K562 (cell line): ENCODE measurements at regions not wholly inside any gene's neighbourhood (a gene's known extent, or its start where the extent isn't known, plus 50 kb on each side); places are given as distances from the start of the nearest gene placed in this dataset.

Source experiments
- ATAC-seq: fragments of 200-7000 bp; cut with Tn5 transposase; 3 replicates; pipeline ENCODE4 v1.9.1; 2020; ENCODE audit warnings: moderate library complexity
- BruUV-seq: library from RNA; stranded (reverse); fragments of 400-500 nt; replicated peaks from 2 replicates; lab custom pipeline; 2021; lab: Mats Ljungman, UMichigan
- CTCF ChIA-PET: fragments of 300-600 bp; formaldehyde crosslinking; extraction: SDS; loops from one replicate; lab custom pipeline; 2021; ENCODE audit warnings: low intra/inter-chr PET ratio; lab: Yijun Ruan, JAX
- POLR2A ChIA-PET: fragments of 300-600, 350-650 bp; sonication (Branson Sonifier 250); formaldehyde crosslinking; extraction: SDS; loops from one replicate; lab custom pipeline; 2021; ENCODE audit warnings: antibody characterized with exemption, inconsistent platforms; lab: Yijun Ruan, JAX
- DNase-seq, 4 experiments: peaks; one replicate each; pipeline versions ENCODE4 v3.0.0 to v3.0.0-alpha.2; 2011 to 2018; ENCODE audit warnings: low spot score in 3 of 4, mixed read lengths in 3 of 4; ENCODE audit errors: extremely low read depth in 1 of 4
- FAIRE-seq: peaks from 2 replicates; lab custom pipeline; 2011; peaks lifted over from hg19 to GRCh38; lab: Jason Lieb, UNC
- H2AFZ ChIP-seq: 2 replicates; pipeline ENCODE4 v1.6.0; 2011; ENCODE audit warnings: low read depth, low read length, control low read depth, inconsistent platforms
- H3K27ac ChIP-seq: fragments of 200-600 bp; 3 replicates; pipeline ENCODE4 v1.8.0; 2011; ENCODE audit warnings: low read depth, mild to moderate bottlenecking, control low read depth, inconsistent platforms, low read length, moderate library complexity, mixed read lengths; ENCODE audit errors: extremely low read depth
- H3K27me3 ChIP-seq, 2 experiments: fragments of 300-600 bp in 1 of 2; 2 replicates in 1 of 2; 3 replicates in 1 of 2; pipeline versions ENCODE4 v1.6.0 to v1.8.0; 2011; ENCODE audit warnings: inconsistent platforms in 2 of 2, low read length in 2 of 2, mild to moderate bottlenecking in 1 of 2, mixed read lengths in 1 of 2, moderate library complexity in 1 of 2; ENCODE audit not compliant: control insufficient read depth in 2 of 2, insufficient read depth in 2 of 2
- H3K36me3 ChIP-seq: fragments of 300-600 bp; 3 replicates; pipeline ENCODE4 v1.8.0; 2011; ENCODE audit warnings: mild to moderate bottlenecking, low read length, inconsistent platforms; ENCODE audit not compliant: control insufficient read depth, insufficient read depth
- H3K4me1 ChIP-seq, 2 experiments: fragments of 200-600 bp in 1 of 2; replicated peaks in 1 of 2; 2 replicates in 1 of 2; 3 replicates in 1 of 2; pipeline versions ENCODE4 v1.5.1 to v1.8.0; 2011; ENCODE audit warnings: inconsistent platforms in 2 of 2, low read length in 2 of 2, mild to moderate bottlenecking in 1 of 2, mixed read lengths in 1 of 2, moderate library complexity in 1 of 2; ENCODE audit not compliant: control insufficient read depth in 2 of 2, insufficient read depth in 2 of 2
- H3K4me2 ChIP-seq: 2 replicates; pipeline ENCODE4 v1.6.1; 2011; ENCODE audit warnings: low read length, control low read depth, inconsistent platforms, mixed read lengths; ENCODE audit not compliant: insufficient read depth
- H3K4me3 ChIP-seq: fragments of 200-600 bp; sonication (generic), shearing (Covaris generic); 2 replicates; pipeline ENCODE4 v1.5.1; 2016; ENCODE audit warnings: control low read depth, inconsistent platforms
- H3K79me2 ChIP-seq: fragments of 200-600 bp; 3 replicates; pipeline ENCODE4 v1.8.0; 2011; ENCODE audit warnings: low read length, inconsistent platforms; ENCODE audit not compliant: control insufficient read depth, insufficient read depth
- H3K9ac ChIP-seq, 2 experiments: 2 replicates each; pipeline versions ENCODE4 v1.6.0 to v1.6.1; 2011; ENCODE audit warnings: low read depth in 2 of 2, low read length in 2 of 2, control low read depth in 1 of 2, inconsistent platforms in 1 of 2, mild to moderate bottlenecking in 1 of 2, mixed read lengths in 1 of 2; ENCODE audit not compliant: insufficient read depth in 1 of 2
- H3K9me1 ChIP-seq: one replicate; pipeline ENCODE4 v1.6.0; 2011; ENCODE audit warnings: inconsistent platforms, mild to moderate bottlenecking, low read length, moderate library complexity; ENCODE audit not compliant: control insufficient read depth, insufficient read depth
- H3K9me3 ChIP-seq: replicated peaks from 2 replicates; pipeline ENCODE4 v1.5.1; 2011; ENCODE audit warnings: low read depth, low read length, inconsistent platforms; ENCODE audit not compliant: control insufficient read depth, insufficient read depth
- H4K20me1 ChIP-seq: replicated peaks from 2 replicates; pipeline ENCODE4 v1.6.1; 2011; ENCODE audit warnings: low read length, inconsistent platforms, mixed read lengths; ENCODE audit not compliant: control insufficient read depth, insufficient read depth
- GTF2E2 ChIP-seq: fragments of 200-800 bp; sonication (Bioruptor generic); IDR thresholded peaks from 2 replicates; pipeline ENCODE4 v1.6.1; 2016; ENCODE audit warnings: missing genetic modification characterization, missing compliant biosample characterization
- KAT7 ChIP-seq: sonication (generic); formaldehyde crosslinking; IDR thresholded peaks from 2 replicates; pipeline ENCODE4 v1.8.0; 2022; ENCODE audit warnings: missing genetic modification reagents, mild to moderate bottlenecking, borderline replicate concordance
- SAFB2 ChIP-seq: fragments of 200-400 bp; formaldehyde crosslinking; IDR thresholded peaks from 2 replicates; pipeline ENCODE4 v1.6.1; 2018; ENCODE audit warnings: borderline replicate concordance, low read length, low read depth, moderate library complexity; ENCODE audit not compliant: severe bottlenecking
- SMC3 ChIP-seq: conservative IDR thresholded peaks from 2 replicates; pipeline ENCODE4 v1.6.1; 2011; ENCODE audit warnings: low read depth, low read length, improper control_type of control experiment; ENCODE audit not compliant: insufficient read depth
- TEAD2 ChIP-seq: fragments of 450-650 bp; IDR thresholded peaks from 2 replicates; pipeline ENCODE4 v1.6.1; 2016; ENCODE audit warnings: missing genetic modification characterization, control low read depth, missing compliant biosample characterization
- ZBTB34 ChIP-seq: fragments of 250-450 bp; sonication (Bioruptor Pico); IDR thresholded peaks from 2 replicates; pipeline ENCODE4 v1.8.0; 2021; ENCODE audit warnings: mild to moderate bottlenecking, moderate library complexity
- WGBS: fragments of 100-300 bp; shearing (Covaris generic); methylation state at CpG from one replicate; pipeline ENCODE4 v1.1.6; 2016; ENCODE audit warnings: low coverage, mixed read lengths; ENCODE audit not compliant: insufficient coverage; ENCODE audit errors: missing lambda C conversion rate; 5-methylcytosine and 5-hydroxymethylcytosine counted together
- in situ Hi-C: fragments of 300-500 bp; cut with MboI; formaldehyde crosslinking; loops from 4 replicates; pipeline ENCODE4 v1.15.0; 2018; ENCODE audit warnings: inconsistent platforms, mixed read lengths
- intact Hi-C: fragments of 100-400 bp; cut with micrococcal nuclease; formaldehyde crosslinking; loops from 2 replicates; pipeline ENCODE4 v1.14.2; 2022

GRCh38 chr6:45815466-45816125, 200.1 kb downstream of the CLIC5 start:
- TF ChIP-seq ZBTB34 (CRISPR knock-in tag) (no peak), GTF2E2 (no peak), KAT7 (CRISPR knock-in tag) (no peak), SAFB2 (no peak), TEAD2 (tag) (no peak), SMC3 (no peak)
- Histone ChIP-seq H3K27me3 (peaks cover 4 to 9% of the 10 kb centered on the region in 2 experiments; a peak in 3 of 5 replicates), H3K27ac (no peak overlapping the region), H3K79me2 (no peaks in the 10 kb centered on the region), H3K4me3 (no peak overlapping the region), H3K4me1 (no peaks in the 10 kb centered on the region), H3K36me3 (no peaks in the 10 kb centered on the region), H3K9me1 (no peaks in the 10 kb centered on the region), H3K4me2 (no peak overlapping the region), H3K9me3 (no peaks in the 10 kb centered on the region), H3K9ac (no peak overlapping the region), H4K20me1 (no peaks in the 10 kb centered on the region), H2AFZ (no peak overlapping the region)
- BruUV-seq: no TSS peak
- POLR2A ChIA-PET: no interaction called here
- DNase-seq (no peak), FAIRE-seq (no peak), ATAC-seq (no peak; the same call in 2 of the 3 replicates)
- intact Hi-C loops: no loop called here
- in situ Hi-C loops: no loop called here
- WGBS: 2% methylated on average over 13 of the region's 13 CpGs
- CTCF ChIA-PET: no interaction called here
